Nephron (organoid): ENCODE measurements at regions not wholly inside any gene's neighbourhood (a gene's known extent, or its start where the extent isn't known, plus 50 kb on each side); places are given as distances from the start of the nearest gene placed in this dataset.

Experiments
- H3K27ac Mint-ChIP-seq, 3 experiments: 2 replicates each; pipeline ENCODE4 v1.8.0; 2020; ENCODE audit warnings: mixed read lengths in 3 of 3, mild to moderate bottlenecking in 2 of 3, moderate library complexity in 1 of 3
- H3K27me3 Mint-ChIP-seq: 2 replicates; pipeline ENCODE4 v1.8.0; 2021; ENCODE audit warnings: low read depth, mild to moderate bottlenecking, moderate library complexity, mixed read lengths
- H3K36me3 Mint-ChIP-seq: 2 replicates; pipeline ENCODE4 v1.8.0; 2020; ENCODE audit warnings: low read depth, mixed read lengths
- H3K4me1 Mint-ChIP-seq: 2 replicates; pipeline ENCODE4 v1.8.0; 2020; ENCODE audit warnings: mixed read lengths
- H3K4me3 Mint-ChIP-seq, 3 experiments: 2 replicates each; pipeline ENCODE4 v1.8.0; 2020; ENCODE audit warnings: mild to moderate bottlenecking in 3 of 3, mixed read lengths in 3 of 3, moderate library complexity in 2 of 3
- H3K9me3 Mint-ChIP-seq: 2 replicates; pipeline ENCODE4 v1.8.0; 2020; ENCODE audit warnings: mixed read lengths
- CTCF ChIP-seq, 3 experiments: fragments of 200-600 bp; sonication (generic); IDR thresholded peaks; one replicate each; pipeline ENCODE4 v1.5.0; 2021; ENCODE audit warnings: antibody characterized with exemption in 3 of 3; ENCODE audit not compliant: unreplicated experiment in 3 of 3

GRCh38 chr18:44497757-44498490 is 182.8 kb upstream of the SETBP1 start:
- Mint-ChIP-seq H3K27me3 (no peaks in the 10 kb centered on the region), H3K36me3 (no peaks in the 10 kb centered on the region), H3K9me3 (peaks cover 4% of the 10 kb centered on the region), H3K27ac (peak overlapping the region; percentile 24 to 59 (median 39)), H3K4me3 (no peak overlapping the region), H3K4me1 (peaks cover 16% of the 10 kb centered on the region)
- TF ChIP-seq CTCF (IDR thresholded peaks at IDR 0.05; ENCODE audit: unreplicated experiment in 3 of 3): no peak

GRCh38 chr18:44500808-44501610 is 179.7 kb upstream of the SETBP1 start:
- Mint-ChIP-seq H3K27ac (no peak overlapping the region), H3K36me3 (no peaks in the 10 kb centered on the region), H3K4me3 (no peak overlapping the region), H3K4me1 (peaks cover 16% of the 10 kb centered on the region), H3K27me3 (no peaks in the 10 kb centered on the region), H3K9me3 (no peaks in the 10 kb centered on the region)
- no peak for TF ChIP-seq CTCF (IDR thresholded peaks at IDR 0.05; ENCODE audit: unreplicated experiment in 3 of 3)

GRCh38 chr18:44502221-44502620 is 178.5 kb upstream of the SETBP1 start:
- Mint-ChIP-seq H3K4me1 (peaks cover 14% of the 10 kb centered on the region), H3K27me3 (no peaks in the 10 kb centered on the region), H3K9me3 (no peaks in the 10 kb centered on the region), H3K36me3 (no peaks in the 10 kb centered on the region), H3K27ac (no peak overlapping the region), H3K4me3 (no peak overlapping the region)
- TF ChIP-seq CTCF (IDR thresholded peaks at IDR 0.05; ENCODE audit: unreplicated experiment in 3 of 3): no peak

- Mint-ChIP-seq H3K36me3 (no peaks in the 10 kb centered on the region), H3K27me3 (no peaks in the 10 kb centered on the region), H3K9me3 (no peaks in the 10 kb centered on the region), H3K4me3 (no peak overlapping the region), H3K4me1 (peaks cover 9% of the 10 kb centered on the region), H3K27ac (no peak overlapping the region)
- TF ChIP-seq CTCF (IDR thresholded peaks at IDR 0.05; ENCODE audit: unreplicated experiment in 3 of 3): no peak
These were observed 177.9 kb upstream of the SETBP1 start for GRCh38 chr18:44502790-44503189.

- Mint-ChIP-seq H3K4me3 (no peak overlapping the region), H3K4me1 (no peaks in the 10 kb centered on the region), H3K36me3 (no peaks in the 10 kb centered on the region), H3K27ac (no peak overlapping the region), H3K27me3 (no peaks in the 10 kb centered on the region), H3K9me3 (no peaks in the 10 kb centered on the region)
- TF ChIP-seq CTCF (IDR thresholded peaks at IDR 0.05; ENCODE audit: unreplicated experiment in 3 of 3): no peak
These were observed 176.8 kb upstream of the SETBP1 start for GRCh38 chr18:44503854-44504253.
